Right atrium auricular region (tissue), 2 donors: ENCODE measurements at regions not wholly inside any gene's neighbourhood (a gene's known extent, or its start where the extent isn't known, plus 50 kb on each side); places are given as distances from the start of the nearest gene placed in this dataset.

Source experiments
- DNase-seq: peaks from one replicate; pipeline ENCODE4 v3.0.0-alpha.2; 2019; ENCODE audit warnings: low spot score
- H3K27ac ChIP-seq, 2 donors: fragments of 200-600 bp; sonication (generic); 1 replicate in 1 of 2; 2 replicates in 1 of 2; pipeline ENCODE4 v1.5.1; 2016 to 2019
- H3K27me3 ChIP-seq, 2 donors: fragments of 200-600 bp; sonication (generic); one replicate each; pipeline versions ENCODE4 v1.5.1 to v1.6.0; 2017 to 2019
- H3K36me3 ChIP-seq: fragments of 200-600 bp; sonication (generic); one replicate; pipeline ENCODE4 v1.5.1; 2016
- H3K4me1 ChIP-seq, 2 donors: fragments of 200-600 bp; sonication (generic); one replicate each; pipeline versions ENCODE4 v1.5.1 to v1.6.0; 2017 to 2019
- H3K4me3 ChIP-seq, 2 donors: fragments of 200-600 bp; sonication (generic); 1 replicate in 1 of 2; 2 replicates in 1 of 2; pipeline ENCODE4 v1.5.1; 2017 to 2019; ENCODE audit warnings: mild to moderate bottlenecking in 1 of 2, moderate library complexity in 1 of 2
- H3K9me3 ChIP-seq, 2 donors: fragments of 200-600 bp; sonication (generic); one replicate each; pipeline ENCODE4 v1.5.1; 2019
- CTCF ChIP-seq, 2 donors: fragments of 200-600 bp; sonication (generic); IDR thresholded peaks; one replicate each; pipeline ENCODE4 v1.5.1; 2019; ENCODE audit warnings: antibody characterized with exemption in 2 of 2

GRCh38 chr4:28435314-28435713, 1574.7 kb downstream of the STIM2 start:
- no peak overlapping the region for H3K4me3 ChIP-seq
- H3K27ac ChIP-seq, result no peak overlapping the region
- DNase-seq, result no peak
- TF ChIP-seq CTCF (IDR thresholded peaks at IDR 0.05), result no peak
- no peaks in the 10 kb centered on the region for H3K36me3 ChIP-seq
- H3K4me1 ChIP-seq, result no peaks in the 10 kb centered on the region
- H3K27me3 ChIP-seq, result no peaks in the 10 kb centered on the region
- H3K9me3 ChIP-seq, result no peaks in the 10 kb centered on the region

GRCh38 chr4:28436191-28437080, 1575.8 kb downstream of the STIM2 start:
- no peaks in the 10 kb centered on the region for H3K4me1 ChIP-seq
- no peak for TF ChIP-seq CTCF (IDR thresholded peaks at IDR 0.05)
- H3K36me3 ChIP-seq, result no peaks in the 10 kb centered on the region
- no peaks in the 10 kb centered on the region for H3K9me3 ChIP-seq
- DNase-seq, result no peak
- H3K27ac ChIP-seq, result no peak overlapping the region
- no peak overlapping the region for H3K4me3 ChIP-seq
- no peaks in the 10 kb centered on the region for H3K27me3 ChIP-seq

- Histone ChIP-seq H3K4me3 (no peak overlapping the region), H3K27me3 (no peaks in the 10 kb centered on the region), H3K9me3 (no peaks in the 10 kb centered on the region), H3K27ac (no peak overlapping the region), H3K36me3 (no peaks in the 10 kb centered on the region), H3K4me1 (no peaks in the 10 kb centered on the region)
- DNase-seq, result no peak
- no peak for TF ChIP-seq CTCF (IDR thresholded peaks at IDR 0.05)
Observed at GRCh38 chr4:28443371-28443770, 1582.7 kb downstream of the STIM2 start.

- Histone ChIP-seq H3K36me3 (no peaks in the 10 kb centered on the region), H3K27ac (no peak overlapping the region), H3K9me3 (no peaks in the 10 kb centered on the region), H3K4me3 (no peak overlapping the region), H3K4me1 (no peaks in the 10 kb centered on the region), H3K27me3 (no peaks in the 10 kb centered on the region)
- DNase-seq, result no peak
- no peak for TF ChIP-seq CTCF (IDR thresholded peaks at IDR 0.05)
Observed at GRCh38 chr4:28443801-28444412, 1583.3 kb downstream of the STIM2 start.

DNA sequence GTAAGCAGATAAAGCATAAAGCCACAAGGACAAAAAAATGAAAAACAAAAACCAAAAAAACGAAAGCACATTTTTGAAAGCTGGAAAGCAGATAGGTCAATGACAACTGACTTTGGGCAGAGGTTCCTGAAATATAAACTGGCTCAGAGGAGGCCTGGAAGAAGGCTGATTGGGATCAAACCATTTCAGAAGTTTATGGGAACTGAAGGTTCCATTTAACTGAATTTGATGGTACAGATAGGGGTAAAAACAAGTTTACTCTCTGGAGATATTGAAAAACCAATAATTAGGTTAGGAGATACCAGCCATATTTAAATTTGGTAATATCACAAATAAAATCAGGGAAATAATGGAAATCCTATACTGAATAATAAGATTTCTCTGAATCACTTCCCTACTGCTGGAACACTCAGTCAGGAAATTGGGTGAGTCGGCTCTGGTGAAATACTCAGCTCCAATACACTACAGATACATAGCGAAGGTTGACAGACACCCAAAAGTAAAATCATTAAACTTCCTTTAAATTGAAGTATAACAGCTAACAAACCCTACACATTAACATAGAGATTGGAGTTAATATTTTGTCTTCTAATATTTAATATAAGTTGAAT, 1584.3 kb downstream of the STIM2 start:
- no peak overlapping the region for H3K4me3 ChIP-seq
- no peaks in the 10 kb centered on the region for H3K9me3 ChIP-seq
- no peak for TF ChIP-seq CTCF (IDR thresholded peaks at IDR 0.05)
- no peak for DNase-seq
- H3K36me3 ChIP-seq, result no peaks in the 10 kb centered on the region
- H3K4me1 ChIP-seq, result no peaks in the 10 kb centered on the region
- H3K27me3 ChIP-seq, result no peaks in the 10 kb centered on the region
- H3K27ac ChIP-seq, result no peak overlapping the region
